GM23338 (cell line): ENCODE measurements at regions not wholly inside any gene's neighbourhood (a gene's known extent, or its start where the extent isn't known, plus 50 kb on each side); places are given as distances from the start of the nearest gene placed in this dataset.

ENCODE experiments used
- ATAC-seq: fragments of 200-7000 bp; cut with Tn5 transposase; 3 replicates; pipeline ENCODE4 v1.9.1; 2020
- DNase-seq: peaks from one replicate; pipeline ENCODE4 v3.0.0-alpha.2; 2015; ENCODE audit warnings: low spot score
- H2AFZ ChIP-seq: fragments of 200-600 bp; sonication (generic); 2 replicates; pipeline ENCODE4 v1.8.0; 2016; ENCODE audit warnings: antibody characterized with exemption, mild to moderate bottlenecking, moderate library complexity
- H3F3A ChIP-seq: fragments of 200-600 bp; sonication (generic); replicated peaks from 2 replicates; pipeline ENCODE4 v1.8.0; 2017; ENCODE audit warnings: antibody characterized with exemption, mixed run types, low read depth
- H3K27ac ChIP-seq: fragments of 200-600 bp; sonication (generic); 2 replicates; pipeline ENCODE4 v1.6.1; 2016; ENCODE audit warnings: low read depth
- H3K27me3 ChIP-seq: fragments of 200-600 bp; sonication (generic); 2 replicates; pipeline ENCODE4 v1.8.0; 2016; ENCODE audit warnings: mild to moderate bottlenecking, mixed run types, moderate library complexity; ENCODE audit not compliant: insufficient read depth
- H3K36me3 ChIP-seq: fragments of 200-600 bp; sonication (generic); 2 replicates; pipeline ENCODE4 v1.8.0; 2016; ENCODE audit warnings: mild to moderate bottlenecking; ENCODE audit not compliant: insufficient read depth
- H3K4me1 ChIP-seq: fragments of 200-600 bp; sonication (generic); 2 replicates; pipeline ENCODE4 v1.8.0; 2016; ENCODE audit warnings: mild to moderate bottlenecking, moderate library complexity; ENCODE audit not compliant: insufficient read depth
- H3K4me2 ChIP-seq: fragments of 200-600 bp; sonication (generic); 2 replicates; pipeline ENCODE4 v1.7.1; 2017; ENCODE audit warnings: mixed run types
- H3K4me3 ChIP-seq: fragments of 200-600 bp; sonication (generic); 2 replicates; pipeline ENCODE4 v1.6.1; 2016; ENCODE audit warnings: mixed run types
- H3K79me2 ChIP-seq: fragments of 200-600 bp; sonication (generic); replicated peaks from 2 replicates; pipeline ENCODE4 v1.8.0; 2017; ENCODE audit warnings: mild to moderate bottlenecking; ENCODE audit not compliant: insufficient read depth
- H3K9me2 ChIP-seq: fragments of 200-600 bp; sonication (generic); 2 replicates; pipeline ENCODE4 v1.8.0; 2017; ENCODE audit not compliant: insufficient read depth
- H4K20me1 ChIP-seq: fragments of 200-600 bp; sonication (generic); replicated peaks from 2 replicates; pipeline ENCODE4 v1.8.0; 2017; ENCODE audit warnings: mild to moderate bottlenecking; ENCODE audit not compliant: insufficient read depth
- H3K27ac Mint-ChIP-seq: 2 replicates; pipeline ENCODE4 v1.8.0; 2020; ENCODE audit warnings: inconsistent platforms, mild to moderate bottlenecking, moderate library complexity, mixed read lengths
- H3K27me3 Mint-ChIP-seq: 3 replicates; pipeline ENCODE4 v1.8.0; 2022; ENCODE audit warnings: low read depth, mild to moderate bottlenecking, moderate library complexity, mixed read lengths, inconsistent platforms; ENCODE audit not compliant: insufficient read depth, poor library complexity
- H3K36me3 Mint-ChIP-seq: 3 replicates; pipeline ENCODE4 v1.8.0; 2021; ENCODE audit warnings: low read depth, mild to moderate bottlenecking, inconsistent platforms, moderate library complexity, mixed read lengths
- H3K4me1 Mint-ChIP-seq: 3 replicates; pipeline ENCODE4 v1.8.0; 2020; ENCODE audit warnings: mild to moderate bottlenecking, inconsistent platforms, mixed read lengths
- H3K4me3 Mint-ChIP-seq: 3 replicates; pipeline ENCODE4 v1.8.0; 2021; ENCODE audit warnings: moderate library complexity, mild to moderate bottlenecking, inconsistent platforms, mixed read lengths
- H3K9me3 Mint-ChIP-seq: 3 replicates; pipeline ENCODE4 v1.8.0; 2020; ENCODE audit warnings: moderate library complexity, mild to moderate bottlenecking, inconsistent platforms, mixed read lengths
- CREB1 ChIP-seq: fragments of 250-450 bp; sonication (Bioruptor Pico); IDR thresholded peaks from 2 replicates; pipeline ENCODE4 v1.5.0; 2020; ENCODE audit warnings: low read depth, mild to moderate bottlenecking, moderate library complexity
- CTCF ChIP-seq, 2 experiments: fragments of 200-600 bp in 1 of 2; sonication (generic) in 1 of 2; conservative IDR thresholded peaks; 2 replicates each; pipeline versions ENCODE4 v1.5.1 to v1.6.1; 2016 to 2017; ENCODE audit warnings: antibody characterized with exemption in 2 of 2, low read depth in 2 of 2, mild to moderate bottlenecking in 2 of 2, moderate library complexity in 1 of 2
- EZH2 ChIP-seq: fragments of 200-600 bp; sonication (generic); IDR thresholded peaks from one replicate; pipeline ENCODE4 v1.8.0; 2017; ENCODE audit warnings: antibody characterized with exemption, mild to moderate bottlenecking, low read depth; ENCODE audit not compliant: unreplicated experiment
- REST ChIP-seq: IDR thresholded peaks from one replicate; pipeline ENCODE4 v1.6.1; 2018; ENCODE audit warnings: antibody characterized with exemption; ENCODE audit not compliant: unreplicated experiment
- ZNF331 ChIP-seq: fragments of 250-450 bp; sonication (Bioruptor Pico); IDR thresholded peaks from 2 replicates; pipeline ENCODE4 v1.5.0; 2020; ENCODE audit warnings: low read depth, mild to moderate bottlenecking, moderate library complexity

- peaks cover 18% of the 10 kb centered on the region for H3K4me1 Mint-ChIP-seq
These were observed 149.9 kb downstream of the ENGASE start for GRCh38 chr17:79224476-79224875.

GRCh38 chr17:79223953-79224352 lies 149.3 kb downstream of the ENGASE start:
- no peaks in the 10 kb centered on the region for H3K36me3 ChIP-seq
- H3K9me3 Mint-ChIP-seq, result no peaks in the 10 kb centered on the region
- H3K27me3 Mint-ChIP-seq, result peaks cover 12% of the 10 kb centered on the region
- H3K27ac Mint-ChIP-seq, result no peak overlapping the region
- H4K20me1 ChIP-seq, result no peaks in the 10 kb centered on the region
- H3K27me3 ChIP-seq, result no peaks in the 10 kb centered on the region
- H3F3A ChIP-seq, result no peaks in the 10 kb centered on the region
- H3K4me1 ChIP-seq, result peaks cover 21% of the 10 kb centered on the region
- H3K4me1 Mint-ChIP-seq, result peaks cover 23% of the 10 kb centered on the region
- no peaks in the 10 kb centered on the region; the same call in 2 of the 3 replicates for H3K36me3 Mint-ChIP-seq
- no peak overlapping the region for H3K27ac ChIP-seq
- no peak overlapping the region for H2AFZ ChIP-seq
- no peak overlapping the region for H3K4me2 ChIP-seq
- H3K79me2 ChIP-seq, result no peaks in the 10 kb centered on the region
- no peak overlapping the region for H3K4me3 ChIP-seq
- DNase-seq (no peak), ATAC-seq (no peak)
- H3K4me3 Mint-ChIP-seq, result no peak overlapping the region
- H3K9me2 ChIP-seq, result no peaks in the 10 kb centered on the region
- TF ChIP-seq REST (peak; percentile 46), CTCF (conservative IDR thresholded peaks at IDR 0.05; ENCODE audit: low read depth in 2 of 2) (no peak)

More at GRCh38 chr17:79224476-79224875, 149.9 kb downstream of the ENGASE start:
- Mint-ChIP-seq H3K27ac (no peak overlapping the region), H3K9me3 (no peaks in the 10 kb centered on the region), H3K27me3 (peaks cover 12% of the 10 kb centered on the region), H3K36me3 (no peaks in the 10 kb centered on the region; the same call in 2 of the 3 replicates), H3K4me3 (no peak overlapping the region)
- H3F3A ChIP-seq, result no peaks in the 10 kb centered on the region
- no peak for ATAC-seq
- peaks cover 16% of the 10 kb centered on the region for H3K4me1 ChIP-seq
- H3K4me2 ChIP-seq, result no peak overlapping the region
- H3K4me3 ChIP-seq, result no peak overlapping the region
- no peaks in the 10 kb centered on the region for H3K27me3 ChIP-seq
- TF ChIP-seq REST, result no peak
- no peak for TF ChIP-seq CREB1
- no peak for TF ChIP-seq ZNF331 (CRISPR knock-in tag)
- TF ChIP-seq EZH2, result no peak
- no peaks in the 10 kb centered on the region for H4K20me1 ChIP-seq
- no peak overlapping the region for H3K27ac ChIP-seq
- no peaks in the 10 kb centered on the region for H3K79me2 ChIP-seq
- H2AFZ ChIP-seq, result no peak overlapping the region
- no peaks in the 10 kb centered on the region for H3K36me3 ChIP-seq
- no peak for DNase-seq
- no peaks in the 10 kb centered on the region for H3K9me2 ChIP-seq
